Activated naive CD4-positive, alpha-beta T cell treated with anti-CD3 and anti-CD28 coated beads, Interleukin-2, amount 50 U/mL, for 24 hours (primary cell): ENCODE measurements at regions not wholly inside any gene's neighbourhood (a gene's known extent, or its start where the extent isn't known, plus 50 kb on each side); places are given as distances from the start of the nearest gene placed in this dataset.

Experiments used
- H3K27ac Mint-ChIP-seq: one replicate; pipeline ENCODE4 v1.8.0; 2021; ENCODE audit warnings: mild to moderate bottlenecking, mixed read lengths
- H3K27me3 Mint-ChIP-seq: one replicate; pipeline ENCODE4 v1.8.0; 2021; ENCODE audit warnings: mixed read lengths
- H3K36me3 Mint-ChIP-seq: one replicate; pipeline ENCODE4 v1.8.0; 2021; ENCODE audit warnings: mixed read lengths
- H3K4me1 Mint-ChIP-seq: one replicate; pipeline ENCODE4 v1.8.0; 2021; ENCODE audit warnings: mixed read lengths
- H3K4me3 Mint-ChIP-seq: one replicate; pipeline ENCODE4 v1.8.0; 2021; ENCODE audit warnings: mild to moderate bottlenecking, mixed read lengths
- H3K9me3 Mint-ChIP-seq: one replicate; pipeline ENCODE4 v1.8.0; 2021; ENCODE audit warnings: mixed read lengths

DNA sequence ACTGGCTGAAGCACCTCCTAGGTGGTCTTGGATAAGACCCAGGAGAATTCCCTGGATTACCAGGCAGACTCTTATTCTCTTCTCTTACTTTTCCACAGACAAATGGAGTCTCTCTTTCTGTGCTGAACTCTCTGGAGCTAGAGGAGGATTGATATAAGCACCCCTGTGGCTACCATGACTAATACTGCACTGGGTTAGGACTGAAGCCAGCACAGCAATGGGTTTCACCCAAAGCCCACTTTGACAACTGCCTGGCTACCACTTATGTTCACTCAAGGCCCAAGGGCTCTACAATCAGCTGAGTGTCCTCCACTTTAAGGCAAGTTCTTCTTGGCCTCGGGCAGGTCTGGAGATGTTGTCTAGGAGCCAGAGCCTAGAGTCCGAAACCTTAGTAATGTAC lies 225.5 kb downstream of the DIPK2A start:
- H3K4me1 Mint-ChIP-seq, result no peaks in the 10 kb centered on the region
- H3K4me3 Mint-ChIP-seq, result no peak overlapping the region
- H3K36me3 Mint-ChIP-seq, result peaks cover 2% of the 10 kb centered on the region

DNA sequence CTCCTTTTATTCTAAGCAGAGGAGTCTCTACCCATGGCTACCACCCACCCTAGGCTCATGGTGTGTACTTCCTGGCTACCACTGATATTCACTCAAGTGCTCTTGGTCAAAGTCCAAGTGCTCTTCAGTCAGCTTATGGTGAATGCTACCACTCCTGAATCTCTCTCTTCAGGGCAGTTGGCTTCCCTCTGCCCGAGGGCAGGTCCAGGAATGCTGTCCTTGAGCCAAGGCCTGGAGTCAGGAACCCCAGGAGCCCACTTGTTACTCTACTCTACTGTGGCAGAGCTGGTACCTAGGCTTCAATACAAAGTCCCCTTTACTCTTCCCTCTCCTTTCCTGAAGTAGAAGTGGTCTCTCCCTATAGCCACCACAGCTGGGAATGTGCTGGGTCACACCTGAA lies 226.0 kb downstream of the DIPK2A start:
- peaks cover 2% of the 10 kb centered on the region for H3K36me3 Mint-ChIP-seq
- H3K27me3 Mint-ChIP-seq, result peaks cover 3% of the 10 kb centered on the region
- H3K4me1 Mint-ChIP-seq, result no peaks in the 10 kb centered on the region
- no peak overlapping the region for H3K27ac Mint-ChIP-seq
- H3K4me3 Mint-ChIP-seq, result no peak overlapping the region
- H3K9me3 Mint-ChIP-seq, result peaks cover 14% of the 10 kb centered on the region

More for the DNA sequence above, 225.5 kb downstream of the DIPK2A start:
- Mint-ChIP-seq H3K9me3 (peaks cover 14% of the 10 kb centered on the region), H3K27me3 (peaks cover 3% of the 10 kb centered on the region), H3K27ac (no peak overlapping the region)

DNA sequence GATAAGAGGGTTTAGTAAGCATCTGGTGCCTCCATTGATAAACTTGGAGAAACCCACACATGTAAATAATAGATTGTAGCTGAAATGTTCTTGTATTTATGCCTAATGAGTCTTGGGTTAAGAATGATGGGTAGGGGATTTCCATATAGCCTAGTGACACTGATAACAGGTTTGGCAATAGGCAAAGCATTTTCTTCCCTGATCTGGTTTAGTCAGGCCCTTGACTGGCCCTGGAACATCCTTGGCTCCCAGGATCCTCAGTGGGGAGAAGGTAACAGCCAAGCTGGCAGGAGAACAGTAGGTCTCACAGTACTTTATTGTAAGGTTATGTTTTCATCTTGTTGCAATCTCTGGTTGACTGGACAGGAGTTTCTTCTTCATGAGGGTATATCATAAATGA lies 228.4 kb downstream of the DIPK2A start:
- Mint-ChIP-seq H3K27ac (no peak overlapping the region), H3K9me3 (peaks cover under 1% of the 10 kb centered on the region), H3K4me1 (no peaks in the 10 kb centered on the region), H3K4me3 (no peak overlapping the region), H3K36me3 (peaks cover 1% of the 10 kb centered on the region), H3K27me3 (no peaks in the 10 kb centered on the region)

DNA sequence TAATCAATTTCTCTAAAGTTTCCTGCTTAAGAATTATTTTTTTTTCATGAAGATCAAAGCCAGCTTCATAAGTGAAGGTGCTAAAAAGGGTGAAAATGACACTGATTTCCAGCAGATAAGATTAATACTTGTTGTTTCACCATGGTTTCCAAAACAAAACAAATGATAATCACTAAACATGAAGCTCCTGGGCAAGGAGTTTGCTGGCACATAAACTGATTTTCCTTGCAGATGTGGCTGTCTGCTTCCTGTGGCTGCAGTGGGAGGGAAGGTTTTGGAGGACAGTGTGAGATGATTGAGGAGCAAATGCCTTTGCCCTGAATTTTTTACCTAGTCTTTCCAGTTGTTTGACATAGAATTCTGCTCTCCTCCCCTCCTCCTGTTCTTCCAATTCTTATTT lies 228.8 kb downstream of the DIPK2A start:
- no peak overlapping the region for H3K4me3 Mint-ChIP-seq
- no peak overlapping the region for H3K27ac Mint-ChIP-seq
- H3K36me3 Mint-ChIP-seq, result no peaks in the 10 kb centered on the region
- no peaks in the 10 kb centered on the region for H3K4me1 Mint-ChIP-seq
- H3K9me3 Mint-ChIP-seq, result no peaks in the 10 kb centered on the region
- H3K27me3 Mint-ChIP-seq, result no peaks in the 10 kb centered on the region

DNA sequence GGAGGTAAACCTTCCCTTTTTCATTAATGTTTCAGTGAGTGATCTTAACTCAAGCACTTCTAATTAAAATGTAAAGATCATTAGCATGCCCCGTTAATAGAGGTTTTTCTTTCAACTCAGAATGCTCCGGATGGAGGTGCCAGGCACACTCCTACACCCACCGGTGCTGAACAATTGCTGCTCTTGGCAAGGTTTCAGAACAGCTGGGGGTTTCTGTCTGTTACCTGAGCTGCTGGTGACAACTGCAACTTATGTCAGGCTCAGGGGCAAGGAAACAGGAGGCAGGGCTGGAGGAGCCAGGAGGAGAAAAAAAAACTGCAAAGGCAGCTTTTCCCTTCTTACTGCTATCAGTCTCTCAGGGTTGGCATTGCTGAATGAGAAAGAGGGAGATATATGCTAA lies 250.1 kb downstream of the DIPK2A start:
- no peaks in the 10 kb centered on the region for H3K9me3 Mint-ChIP-seq
- H3K27me3 Mint-ChIP-seq, result peaks cover 1% of the 10 kb centered on the region
- H3K4me3 Mint-ChIP-seq, result no peak overlapping the region
- no peaks in the 10 kb centered on the region for H3K36me3 Mint-ChIP-seq
- H3K4me1 Mint-ChIP-seq, result no peaks in the 10 kb centered on the region
- no peak overlapping the region for H3K27ac Mint-ChIP-seq

DNA sequence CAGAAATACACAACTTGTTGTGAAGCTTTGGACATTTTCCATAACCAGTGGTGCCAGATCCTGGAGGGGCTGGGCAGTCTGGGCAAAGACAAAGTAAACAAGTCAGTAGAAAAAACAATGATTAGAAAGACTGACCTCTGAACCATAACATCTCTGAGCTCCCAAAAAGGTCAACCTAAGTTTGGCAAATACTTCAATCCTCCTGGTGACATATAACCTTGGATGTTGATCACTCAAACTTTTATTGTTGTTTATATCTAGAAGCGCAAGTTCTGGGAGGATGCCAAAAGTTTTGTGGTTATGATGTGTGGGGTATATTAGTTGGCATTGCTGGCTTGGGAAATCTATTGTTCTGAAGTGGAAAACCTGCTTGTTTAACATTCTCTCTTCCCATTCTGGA lies 257.7 kb downstream of the DIPK2A start:
- H3K36me3 Mint-ChIP-seq, result peaks cover 1% of the 10 kb centered on the region
- no peaks in the 10 kb centered on the region for H3K9me3 Mint-ChIP-seq
- no peak overlapping the region for H3K27ac Mint-ChIP-seq
- peaks cover 5% of the 10 kb centered on the region for H3K27me3 Mint-ChIP-seq
- H3K4me1 Mint-ChIP-seq, result no peaks in the 10 kb centered on the region
- no peak overlapping the region for H3K4me3 Mint-ChIP-seq

DNA sequence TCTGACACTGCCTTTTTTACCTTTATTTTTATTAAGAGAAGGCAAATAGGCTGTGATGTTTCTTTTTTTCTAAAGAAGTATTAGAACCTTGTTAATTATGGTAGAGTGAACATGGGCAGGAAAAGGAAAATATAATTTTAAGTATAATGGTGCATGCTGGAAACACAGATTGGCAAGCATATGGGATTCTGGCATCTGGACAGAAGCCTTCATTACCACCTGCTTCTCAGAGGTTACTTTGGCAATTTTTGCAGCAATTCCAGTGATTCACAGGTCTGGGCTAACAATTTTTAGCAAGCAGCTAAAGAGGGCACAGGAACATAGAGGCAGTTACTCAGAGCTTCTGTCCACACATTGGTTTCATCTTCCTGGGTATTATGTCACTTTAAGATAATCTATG lies 258.3 kb downstream of the DIPK2A start:
- H3K4me1 Mint-ChIP-seq, result no peaks in the 10 kb centered on the region
- H3K27me3 Mint-ChIP-seq, result peaks cover 5% of the 10 kb centered on the region
- H3K27ac Mint-ChIP-seq, result no peak overlapping the region
- peaks cover 1% of the 10 kb centered on the region for H3K36me3 Mint-ChIP-seq
- no peaks in the 10 kb centered on the region for H3K9me3 Mint-ChIP-seq
- H3K4me3 Mint-ChIP-seq, result no peak overlapping the region

DNA sequence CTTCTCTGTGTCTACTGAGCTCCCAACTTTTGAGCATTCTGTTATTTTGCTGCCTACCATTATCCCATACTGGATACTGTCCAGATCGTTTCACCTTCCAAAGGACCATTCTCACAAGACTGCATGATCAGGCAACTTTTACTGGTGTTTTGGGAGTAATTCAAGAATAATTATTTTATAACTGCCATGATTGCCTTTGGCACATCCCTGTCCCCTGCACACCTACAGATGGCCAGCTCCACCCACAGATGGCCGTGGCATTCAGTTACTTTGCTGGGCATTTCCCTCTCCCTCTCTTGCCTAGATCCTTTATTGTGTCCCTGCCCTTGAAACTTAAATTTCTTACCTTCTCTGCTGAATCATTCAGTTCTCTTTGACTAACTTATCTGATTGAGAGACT lies 263.9 kb downstream of the DIPK2A start:
- no peak overlapping the region for H3K27ac Mint-ChIP-seq
- H3K27me3 Mint-ChIP-seq, result peaks cover 6% of the 10 kb centered on the region
- H3K36me3 Mint-ChIP-seq, result no peaks in the 10 kb centered on the region
- no peaks in the 10 kb centered on the region for H3K9me3 Mint-ChIP-seq
- no peak overlapping the region for H3K4me3 Mint-ChIP-seq
- H3K4me1 Mint-ChIP-seq, result no peaks in the 10 kb centered on the region

DNA sequence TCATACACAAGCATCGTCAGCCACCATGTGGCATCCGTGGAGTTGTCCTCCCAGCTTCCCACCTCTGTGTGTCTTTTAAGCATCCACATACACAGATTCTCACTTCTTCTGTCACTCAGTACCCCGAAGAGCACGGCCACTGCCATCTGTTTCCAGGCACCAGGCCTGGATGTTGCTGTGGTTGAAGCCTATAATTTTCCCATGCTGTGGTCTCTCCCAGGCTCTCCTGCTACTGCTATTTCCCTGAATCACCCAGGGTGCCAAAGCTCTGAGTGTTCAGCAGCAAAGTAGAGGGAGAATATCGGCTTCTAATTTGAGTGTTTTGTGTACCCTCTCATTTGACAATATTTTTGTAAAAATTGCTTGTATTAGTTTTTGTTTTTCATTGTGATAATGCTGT lies 265.7 kb downstream of the DIPK2A start:
- Mint-ChIP-seq H3K4me1 (no peaks in the 10 kb centered on the region), H3K9me3 (no peaks in the 10 kb centered on the region), H3K36me3 (no peaks in the 10 kb centered on the region), H3K27ac (no peak overlapping the region), H3K4me3 (no peak overlapping the region), H3K27me3 (peaks cover 6% of the 10 kb centered on the region)

DNA sequence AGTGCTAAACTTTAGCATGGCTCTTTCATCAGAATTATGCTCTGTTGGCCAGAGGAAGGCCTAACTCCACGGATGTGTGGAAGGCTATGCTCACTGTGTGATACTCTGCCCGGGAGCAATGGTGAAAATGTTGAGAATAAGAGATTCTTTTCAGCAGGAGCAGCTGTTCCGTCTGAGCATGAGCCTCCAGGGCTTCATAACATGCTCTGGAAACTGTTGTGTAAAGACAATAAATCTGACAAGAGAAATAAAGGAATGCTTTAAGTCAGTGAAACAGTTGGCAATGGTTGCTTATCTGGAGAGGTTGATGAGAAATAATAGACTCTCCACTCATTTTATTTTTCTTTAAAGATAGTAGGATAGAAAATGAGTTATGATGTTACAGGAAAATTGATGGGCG lies 269.8 kb downstream of the DIPK2A start:
- Mint-ChIP-seq H3K27ac (no peak overlapping the region), H3K9me3 (no peaks in the 10 kb centered on the region), H3K4me3 (no peak overlapping the region), H3K4me1 (no peaks in the 10 kb centered on the region), H3K27me3 (peaks cover 8% of the 10 kb centered on the region), H3K36me3 (no peaks in the 10 kb centered on the region)

DNA sequence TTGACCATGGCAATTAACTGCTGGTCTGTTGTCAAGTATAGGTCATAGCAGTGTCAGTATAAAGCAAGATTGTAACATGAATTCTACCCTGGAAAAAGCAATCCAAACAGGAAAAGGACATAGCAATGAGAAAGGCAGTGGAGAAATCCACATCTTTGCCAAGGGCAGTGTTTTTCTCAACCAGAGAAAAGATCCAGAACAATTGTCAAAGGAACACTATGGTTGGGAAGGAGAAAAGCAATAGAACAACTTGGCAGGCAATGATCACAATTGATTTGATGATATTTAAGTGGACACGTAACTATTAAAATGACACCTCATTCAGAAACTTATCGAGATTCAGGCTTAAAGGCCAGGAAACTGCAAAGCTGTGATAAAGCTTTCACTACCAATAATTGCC lies 271.1 kb downstream of the DIPK2A start:
- H3K4me1 Mint-ChIP-seq, result no peaks in the 10 kb centered on the region
- H3K9me3 Mint-ChIP-seq, result no peaks in the 10 kb centered on the region
- H3K27me3 Mint-ChIP-seq, result peaks cover 8% of the 10 kb centered on the region
- H3K36me3 Mint-ChIP-seq, result no peaks in the 10 kb centered on the region
- H3K27ac Mint-ChIP-seq, result no peak overlapping the region
- H3K4me3 Mint-ChIP-seq, result no peak overlapping the region

DNA sequence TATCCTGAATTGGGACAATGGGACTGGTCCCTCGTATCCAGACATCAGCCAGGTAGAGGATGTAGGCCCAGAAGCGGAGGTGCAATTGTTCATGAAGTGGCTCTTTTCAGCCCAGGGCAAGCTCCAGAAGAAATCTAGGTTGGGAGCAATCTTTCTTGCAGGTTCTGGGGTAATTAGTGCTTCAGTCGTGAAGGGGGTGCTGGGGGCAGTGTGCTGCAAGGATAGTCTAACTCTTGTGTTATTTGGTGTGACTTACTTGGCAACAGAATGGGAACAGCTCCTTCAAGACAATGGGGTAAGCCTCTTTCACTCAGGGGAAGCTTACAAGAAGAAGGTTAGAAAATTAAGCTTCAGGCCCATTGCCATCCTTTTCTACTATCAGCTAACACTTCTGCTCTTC lies 273.0 kb downstream of the DIPK2A start:
- peaks cover 2% of the 10 kb centered on the region for H3K27me3 Mint-ChIP-seq

DNA sequence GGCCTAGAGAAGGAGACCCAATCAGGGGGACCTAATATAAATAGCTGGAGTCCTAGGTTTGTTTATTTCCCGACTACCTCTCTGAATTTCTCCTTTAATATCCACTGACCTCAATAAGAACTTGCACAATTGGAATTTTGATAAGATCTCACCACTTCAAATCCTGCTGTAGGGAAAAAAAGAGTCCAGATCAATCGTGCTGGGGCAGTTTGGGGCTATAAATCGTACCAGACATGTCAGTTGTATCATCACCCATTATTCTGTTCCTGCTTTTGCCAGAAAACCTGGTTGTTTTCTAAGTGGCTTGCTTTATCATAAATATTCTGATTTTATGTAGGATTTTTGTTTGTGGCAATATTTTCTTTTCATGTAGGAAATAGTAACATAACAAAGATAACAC lies 281.3 kb downstream of the DIPK2A start:
- H3K27me3 Mint-ChIP-seq, result peaks cover 4% of the 10 kb centered on the region
- no peak overlapping the region for H3K27ac Mint-ChIP-seq
- no peaks in the 10 kb centered on the region for H3K4me1 Mint-ChIP-seq

More for the DNA sequence above, 273.0 kb downstream of the DIPK2A start:
- Mint-ChIP-seq H3K4me1 (no peaks in the 10 kb centered on the region), H3K9me3 (no peaks in the 10 kb centered on the region), H3K27ac (no peak overlapping the region), H3K36me3 (no peaks in the 10 kb centered on the region), H3K4me3 (no peak overlapping the region)

DNA sequence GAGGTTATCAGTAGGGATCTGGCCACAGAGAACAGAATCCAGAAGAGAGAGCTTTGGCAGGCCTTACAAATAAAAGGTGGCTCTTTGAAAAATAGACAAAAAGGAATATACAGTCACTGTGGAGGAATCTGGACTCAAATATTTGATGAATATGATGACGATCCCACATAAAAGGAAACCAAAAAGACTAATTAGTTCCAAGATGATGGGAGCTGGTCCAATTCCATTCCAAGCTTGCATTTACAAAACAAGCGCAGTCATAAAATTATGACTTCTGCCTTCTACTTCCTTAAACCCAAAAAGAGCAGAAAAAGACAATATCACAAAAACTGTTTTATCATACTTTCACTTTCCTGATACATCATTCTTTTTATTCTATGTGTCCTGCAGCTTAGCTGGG lies 285.8 kb downstream of the DIPK2A start:
- peaks cover 9% of the 10 kb centered on the region for H3K27me3 Mint-ChIP-seq
- no peaks in the 10 kb centered on the region for H3K4me1 Mint-ChIP-seq
- no peak overlapping the region for H3K27ac Mint-ChIP-seq
- H3K36me3 Mint-ChIP-seq, result no peaks in the 10 kb centered on the region
- no peak overlapping the region for H3K4me3 Mint-ChIP-seq
- H3K9me3 Mint-ChIP-seq, result no peaks in the 10 kb centered on the region

More for the DNA sequence above, 281.3 kb downstream of the DIPK2A start:
- H3K9me3 Mint-ChIP-seq, result no peaks in the 10 kb centered on the region
- H3K4me3 Mint-ChIP-seq, result no peak overlapping the region
- H3K36me3 Mint-ChIP-seq, result no peaks in the 10 kb centered on the region

DNA sequence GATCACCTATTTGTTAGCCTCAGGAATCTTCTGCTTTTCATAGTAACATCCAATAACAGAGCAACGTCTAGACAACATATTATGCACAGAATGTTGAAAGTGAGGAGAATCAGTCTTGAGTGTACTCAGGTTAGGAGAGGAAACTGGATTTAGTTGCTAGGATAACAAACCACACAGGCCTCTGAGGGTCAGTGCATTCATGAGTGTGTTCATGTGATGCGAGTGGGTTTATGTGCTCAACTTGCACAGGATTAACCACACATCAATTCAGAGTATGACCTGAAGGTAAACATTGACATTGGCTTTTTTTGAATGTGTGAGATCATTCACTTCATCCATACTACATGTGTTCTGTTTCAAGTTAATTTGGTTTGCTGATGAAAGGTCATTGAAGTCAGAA lies 287.6 kb downstream of the DIPK2A start:
- Mint-ChIP-seq H3K36me3 (no peaks in the 10 kb centered on the region), H3K27me3 (peaks cover 9% of the 10 kb centered on the region), H3K4me1 (no peaks in the 10 kb centered on the region), H3K27ac (no peak overlapping the region), H3K4me3 (no peak overlapping the region), H3K9me3 (no peaks in the 10 kb centered on the region)

DNA sequence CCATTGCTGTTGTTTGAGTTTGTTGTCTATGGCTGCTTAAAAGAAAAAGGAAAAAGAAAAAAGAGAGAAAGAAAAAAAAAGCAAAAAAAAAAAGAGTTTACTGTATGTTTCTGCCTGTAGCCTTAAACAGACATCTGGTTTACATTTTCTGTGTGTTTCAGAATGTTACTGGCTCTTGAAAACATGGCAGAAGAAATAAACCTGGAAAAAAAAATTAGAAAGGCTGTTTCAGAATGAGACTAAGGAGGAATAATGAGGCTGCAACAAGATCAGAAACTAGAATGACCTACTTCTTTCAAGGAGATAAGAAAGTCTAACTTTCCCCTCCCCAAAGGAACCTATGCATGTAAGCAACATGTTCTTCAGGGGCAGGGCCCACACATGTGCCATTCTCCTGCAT lies 292.1 kb downstream of the DIPK2A start:
- Mint-ChIP-seq H3K9me3 (no peaks in the 10 kb centered on the region), H3K27me3 (peaks cover 8% of the 10 kb centered on the region)

DNA sequence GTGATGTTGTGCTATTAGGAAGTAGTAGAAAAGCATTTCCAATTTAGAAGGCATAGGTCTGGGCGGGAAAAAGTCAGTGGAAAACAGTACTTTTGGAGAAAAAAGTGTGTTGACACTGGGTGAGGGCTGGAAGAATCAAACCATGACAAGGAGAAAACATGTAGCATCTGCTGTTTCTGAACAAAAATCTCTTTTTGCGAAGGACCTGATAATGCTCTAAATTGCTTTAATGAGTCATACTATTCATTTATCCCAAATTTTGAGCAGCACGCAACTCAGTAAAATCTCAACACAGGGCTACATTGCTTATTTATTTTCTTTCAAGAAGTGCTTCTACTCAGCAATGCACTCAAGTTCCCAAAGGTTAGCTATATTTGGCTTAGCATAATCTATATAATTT lies 292.7 kb downstream of the DIPK2A start:
- Mint-ChIP-seq H3K36me3 (no peaks in the 10 kb centered on the region), H3K9me3 (no peaks in the 10 kb centered on the region), H3K4me1 (no peaks in the 10 kb centered on the region), H3K4me3 (no peak overlapping the region), H3K27ac (no peak overlapping the region), H3K27me3 (peaks cover 8% of the 10 kb centered on the region)

More for the DNA sequence above, 292.1 kb downstream of the DIPK2A start:
- H3K4me1 Mint-ChIP-seq, result no peaks in the 10 kb centered on the region
- H3K27ac Mint-ChIP-seq, result no peak overlapping the region
- H3K36me3 Mint-ChIP-seq, result no peaks in the 10 kb centered on the region
- H3K4me3 Mint-ChIP-seq, result no peak overlapping the region
